Left ventricle myocardium inferior (tissue), 1 donor: ENCODE measurements at regions not wholly inside any gene's neighbourhood (a gene's known extent, or its start where the extent isn't known, plus 50 kb on each side); places are given as distances from the start of the nearest gene placed in this dataset.

ENCODE experiments used
- DNase-seq: peaks from one replicate; pipeline ENCODE4 v3.0.0-alpha.2; 2020
- H3K27ac ChIP-seq: fragments of 200-600 bp; replicated peaks from 2 replicates; pipeline ENCODE4 v1.8.0; 2021
- H3K27me3 ChIP-seq: fragments of 200-600 bp; 2 replicates; pipeline ENCODE4 v1.8.0; 2021; ENCODE audit warnings: low read depth
- H3K36me3 ChIP-seq: fragments of 200-600 bp; 2 replicates; pipeline ENCODE4 v1.8.0; 2021
- H3K4me1 ChIP-seq: fragments of 200-600 bp; 2 replicates; pipeline ENCODE4 v1.8.0; 2021
- H3K4me3 ChIP-seq: fragments of 200-600 bp; 2 replicates; pipeline ENCODE4 v1.8.0; 2021; ENCODE audit warnings: mild to moderate bottlenecking, moderate library complexity
- H3K9me3 ChIP-seq: fragments of 200-600 bp; replicated peaks from 2 replicates; pipeline ENCODE4 v1.8.0; 2021
- CTCF ChIP-seq: fragments of 200-600 bp; IDR thresholded peaks from 2 replicates; pipeline ENCODE4 v1.8.0; 2021; ENCODE audit warnings: antibody characterized with exemption, mild to moderate bottlenecking, borderline replicate concordance
- intact Hi-C: fragments of 100-400 bp; cut with micrococcal nuclease; formaldehyde crosslinking; loops from one replicate; pipeline ENCODE4 v1.11.0; 2022
- donor health status: DM: no; HTN: yes; CAD: no; lungs with severe emphysema.

- H3K27me3 ChIP-seq = no peaks in the 10 kb centered on the region
- no peaks in the 10 kb centered on the region for H3K9me3 ChIP-seq
- no peak overlapping the region for H3K4me3 ChIP-seq
- no peak for TF ChIP-seq CTCF
- intact Hi-C loops = no loop called here
- peaks cover 14% of the 10 kb centered on the region for H3K4me1 ChIP-seq
- no peak for DNase-seq
- H3K27ac ChIP-seq = no peak overlapping the region
- H3K36me3 ChIP-seq = no peaks in the 10 kb centered on the region
Measured at GRCh38 chr6:169899481-169900145, 148.2 kb downstream of the ERMARD start.

- Histone ChIP-seq H3K36me3 (no peaks in the 10 kb centered on the region), H3K4me3 (peak overlapping the region; percentile 36), H3K27ac (no peak overlapping the region), H3K9me3 (no peaks in the 10 kb centered on the region), H3K27me3 (no peaks in the 10 kb centered on the region), H3K4me1 (peaks cover 8% of the 10 kb centered on the region)
- no peak for DNase-seq
- intact Hi-C loops = no loop called here
- no peak for TF ChIP-seq CTCF
Measured at GRCh38 chr6:169898788-169899480, 147.5 kb downstream of the ERMARD start.

GRCh38 chr6:169897601-169898358, 146.4 kb downstream of the ERMARD start:
- Histone ChIP-seq H3K4me1 (peaks cover 7% of the 10 kb centered on the region), H3K36me3 (no peaks in the 10 kb centered on the region), H3K27ac (no peak overlapping the region), H3K4me3 (no peak overlapping the region), H3K9me3 (no peaks in the 10 kb centered on the region), H3K27me3 (no peaks in the 10 kb centered on the region)
- TF ChIP-seq CTCF = no peak
- DNase-seq = no peak
- intact Hi-C loops = no loop called here

- Histone ChIP-seq H3K36me3 (no peaks in the 10 kb centered on the region), H3K9me3 (no peaks in the 10 kb centered on the region), H3K27me3 (no peaks in the 10 kb centered on the region), H3K4me1 (peaks cover 7% of the 10 kb centered on the region), H3K27ac (no peak overlapping the region), H3K4me3 (no peak overlapping the region)
- intact Hi-C loops = no loop called here
- no peak for TF ChIP-seq CTCF
- DNase-seq = no peak
Measured at GRCh38 chr6:169896826-169897456, 145.5 kb downstream of the ERMARD start.

GRCh38 chr6:169895926-169896761, 144.7 kb downstream of the ERMARD start:
- intact Hi-C loops = no loop called here
- H3K4me3 ChIP-seq = no peak overlapping the region
- DNase-seq = no peak
- peaks cover under 1% of the 10 kb centered on the region for H3K27me3 ChIP-seq
- no peaks in the 10 kb centered on the region for H3K36me3 ChIP-seq
- no peak for TF ChIP-seq CTCF
- no peak overlapping the region for H3K27ac ChIP-seq
- no peaks in the 10 kb centered on the region for H3K9me3 ChIP-seq
- H3K4me1 ChIP-seq = peaks cover 7% of the 10 kb centered on the region
